MM.1S (cell line): ENCODE measurements at regions not wholly inside any gene's neighbourhood (a gene's known extent, or its start where the extent isn't known, plus 50 kb on each side); places are given as distances from the start of the nearest gene placed in this dataset.

Source experiments
- DNase-seq: peaks from one replicate; pipeline ENCODE4 v3.0.0-alpha.2; 2015
- H2AFZ ChIP-seq: fragments of 300-600 bp; sonication (generic); 2 replicates; pipeline ENCODE4 v1.6.0; 2016; ENCODE audit warnings: antibody characterized with exemption, low read length
- H3F3A ChIP-seq: fragments of 300-600 bp; sonication (generic); 2 replicates; pipeline ENCODE4 v1.6.1; 2016; ENCODE audit warnings: mild to moderate bottlenecking, antibody characterized with exemption, low read length, moderate library complexity, mixed read lengths; ENCODE audit not compliant: insufficient read depth
- H3K27ac ChIP-seq: fragments of 300-600 bp; sonication (generic); 2 replicates; pipeline ENCODE4 v1.5.1; 2016; ENCODE audit warnings: mild to moderate bottlenecking, low read length
- H3K27me3 ChIP-seq: fragments of 300-600 bp; sonication (generic); replicated peaks from 2 replicates; pipeline ENCODE4 v1.6.0; 2016; ENCODE audit warnings: low read length; ENCODE audit not compliant: insufficient read depth
- H3K36me3 ChIP-seq: fragments of 300-600 bp; sonication (generic); replicated peaks from 2 replicates; pipeline ENCODE4 v1.6.1; 2016; ENCODE audit warnings: mild to moderate bottlenecking, low read length, mixed read lengths; ENCODE audit not compliant: insufficient read depth
- H3K4me1 ChIP-seq: fragments of 300-600 bp; sonication (generic); 2 replicates; pipeline ENCODE4 v1.6.1; 2016; ENCODE audit warnings: low read length, mixed read lengths
- H3K4me2 ChIP-seq: fragments of 300-600 bp; sonication (generic); 2 replicates; pipeline ENCODE4 v1.6.0; 2016; ENCODE audit warnings: low read depth, low read length
- H3K4me3 ChIP-seq: fragments of 300-600 bp; sonication (generic); 2 replicates; pipeline ENCODE4 v1.5.1; 2016; ENCODE audit warnings: low read length, mixed read lengths
- H3K79me2 ChIP-seq: fragments of 300-600 bp; sonication (generic); 2 replicates; pipeline ENCODE4 v1.6.1; 2016; ENCODE audit warnings: mixed run types, low read length, mixed read lengths
- H3K9ac ChIP-seq: fragments of 300-600 bp; sonication (generic); 2 replicates; pipeline ENCODE4 v1.6.1; 2016; ENCODE audit warnings: low read length, mixed read lengths
- H3K9me2 ChIP-seq: fragments of 300-600 bp; sonication (generic); replicated peaks from 2 replicates; pipeline ENCODE4 v1.6.1; 2016; ENCODE audit warnings: mild to moderate bottlenecking, low read length, mixed read lengths; ENCODE audit not compliant: insufficient read depth
- H3K9me3 ChIP-seq: fragments of 300-600 bp; sonication (generic); replicated peaks from 2 replicates; pipeline ENCODE4 v1.6.1; 2016; ENCODE audit warnings: mild to moderate bottlenecking, low read length, mixed read lengths; ENCODE audit not compliant: insufficient read depth
- H4K20me1 ChIP-seq: fragments of 300-600 bp; sonication (generic); 2 replicates; pipeline ENCODE4 v1.6.1; 2016; ENCODE audit warnings: mild to moderate bottlenecking, low read length, moderate library complexity, mixed read lengths; ENCODE audit not compliant: insufficient read depth
- EZH2 ChIP-seq: fragments of 300-600 bp; sonication (generic); optimal IDR thresholded peaks from 2 replicates; pipeline ENCODE3; 2017; ENCODE audit warnings: low read depth, mild to moderate bottlenecking, antibody characterized with exemption, low read length, mixed read lengths
- EZH2phosphoT487 ChIP-seq: fragments of 300-600 bp; sonication (generic); IDR thresholded peaks from 2 replicates; pipeline ENCODE4 v1.6.1; 2018; ENCODE audit warnings: antibody characterized with exemption, low read length
- TF ChIP-seq, protein P1 (sequence below): fragments of 300-600 bp; sonication (generic); IDR thresholded peaks from 2 replicates; pipeline ENCODE4 v1.5.1; 2016; ENCODE audit warnings: antibody characterized with exemption, low read length, mixed read lengths

DNA sequence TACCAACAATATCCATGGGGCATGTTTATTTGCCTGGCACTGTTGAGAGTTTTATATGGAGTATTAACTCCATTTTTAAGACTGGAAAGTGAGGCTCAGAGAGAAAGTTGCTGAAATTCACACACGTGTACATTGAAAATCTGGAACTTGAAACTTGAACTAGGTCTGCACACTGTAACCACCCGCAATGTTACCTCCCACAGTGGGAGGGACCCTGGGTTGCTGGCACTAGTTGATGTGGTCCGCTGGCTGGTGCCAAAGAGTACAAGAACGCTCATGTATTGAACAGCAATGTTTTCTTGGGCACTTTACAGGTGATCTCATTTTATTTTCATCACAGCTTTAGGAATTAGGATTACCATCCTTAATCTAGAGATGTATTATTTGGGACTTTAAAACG, 253.2 kb downstream of the INHBA start:
- H3K36me3 ChIP-seq, result no peaks in the 10 kb centered on the region
- no peaks in the 10 kb centered on the region for H3F3A ChIP-seq
- DNase-seq, result no peak
- H3K27me3 ChIP-seq, result no peaks in the 10 kb centered on the region
- no peak overlapping the region for H3K27ac ChIP-seq
- H3K9ac ChIP-seq, result no peak overlapping the region
- no peaks in the 10 kb centered on the region for H4K20me1 ChIP-seq
- no peak overlapping the region for H3K4me2 ChIP-seq
- H3K4me3 ChIP-seq, result no peak overlapping the region
- TF ChIP-seq, protein P1, sequence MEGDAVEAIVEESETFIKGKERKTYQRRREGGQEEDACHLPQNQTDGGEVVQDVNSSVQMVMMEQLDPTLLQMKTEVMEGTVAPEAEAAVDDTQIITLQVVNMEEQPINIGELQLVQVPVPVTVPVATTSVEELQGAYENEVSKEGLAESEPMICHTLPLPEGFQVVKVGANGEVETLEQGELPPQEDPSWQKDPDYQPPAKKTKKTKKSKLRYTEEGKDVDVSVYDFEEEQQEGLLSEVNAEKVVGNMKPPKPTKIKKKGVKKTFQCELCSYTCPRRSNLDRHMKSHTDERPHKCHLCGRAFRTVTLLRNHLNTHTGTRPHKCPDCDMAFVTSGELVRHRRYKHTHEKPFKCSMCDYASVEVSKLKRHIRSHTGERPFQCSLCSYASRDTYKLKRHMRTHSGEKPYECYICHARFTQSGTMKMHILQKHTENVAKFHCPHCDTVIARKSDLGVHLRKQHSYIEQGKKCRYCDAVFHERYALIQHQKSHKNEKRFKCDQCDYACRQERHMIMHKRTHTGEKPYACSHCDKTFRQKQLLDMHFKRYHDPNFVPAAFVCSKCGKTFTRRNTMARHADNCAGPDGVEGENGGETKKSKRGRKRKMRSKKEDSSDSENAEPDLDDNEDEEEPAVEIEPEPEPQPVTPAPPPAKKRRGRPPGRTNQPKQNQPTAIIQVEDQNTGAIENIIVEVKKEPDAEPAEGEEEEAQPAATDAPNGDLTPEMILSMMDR, result no peak
- TF ChIP-seq EZH2phosphoT487 (no peak), EZH2 (no peak)
- H3K79me2 ChIP-seq, result no peaks in the 10 kb centered on the region
- H3K9me2 ChIP-seq, result no peaks in the 10 kb centered on the region
- no peak overlapping the region for H2AFZ ChIP-seq
- no peaks in the 10 kb centered on the region for H3K4me1 ChIP-seq
- no peaks in the 10 kb centered on the region for H3K9me3 ChIP-seq

DNA sequence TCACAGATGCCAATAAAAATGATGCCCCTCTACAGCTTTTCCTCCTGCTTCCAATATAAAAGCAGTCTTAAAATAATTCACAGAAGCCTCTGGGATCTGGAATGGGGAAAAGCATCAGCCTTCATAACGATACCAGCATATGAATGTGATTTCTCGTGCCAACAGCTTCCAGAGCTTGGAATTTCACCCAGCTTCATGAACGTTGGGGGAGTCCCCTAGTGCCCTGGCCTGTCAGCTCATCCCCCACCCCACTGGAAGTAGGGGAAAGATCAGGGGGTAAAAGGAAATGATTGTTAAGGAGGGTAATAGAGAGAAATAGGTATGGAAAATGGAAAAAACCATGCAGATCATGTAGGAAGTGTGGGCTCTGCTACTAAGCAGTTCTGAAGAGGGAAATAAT, 253.6 kb downstream of the INHBA start:
- H3K27me3 ChIP-seq, result no peaks in the 10 kb centered on the region
- DNase-seq, result no peak
- no peaks in the 10 kb centered on the region for H3K79me2 ChIP-seq
- no peaks in the 10 kb centered on the region for H4K20me1 ChIP-seq
- no peaks in the 10 kb centered on the region for H3K4me1 ChIP-seq
- H3F3A ChIP-seq, result no peaks in the 10 kb centered on the region
- H2AFZ ChIP-seq, result no peak overlapping the region
- TF ChIP-seq EZH2 (no peak), EZH2phosphoT487 (no peak)
- TF ChIP-seq, protein P1, result no peak
- H3K9ac ChIP-seq, result no peak overlapping the region
- H3K4me2 ChIP-seq, result no peak overlapping the region
- H3K9me3 ChIP-seq, result no peaks in the 10 kb centered on the region
- H3K4me3 ChIP-seq, result no peak overlapping the region
- H3K36me3 ChIP-seq, result no peaks in the 10 kb centered on the region
- no peaks in the 10 kb centered on the region for H3K9me2 ChIP-seq
- no peak overlapping the region for H3K27ac ChIP-seq

DNA sequence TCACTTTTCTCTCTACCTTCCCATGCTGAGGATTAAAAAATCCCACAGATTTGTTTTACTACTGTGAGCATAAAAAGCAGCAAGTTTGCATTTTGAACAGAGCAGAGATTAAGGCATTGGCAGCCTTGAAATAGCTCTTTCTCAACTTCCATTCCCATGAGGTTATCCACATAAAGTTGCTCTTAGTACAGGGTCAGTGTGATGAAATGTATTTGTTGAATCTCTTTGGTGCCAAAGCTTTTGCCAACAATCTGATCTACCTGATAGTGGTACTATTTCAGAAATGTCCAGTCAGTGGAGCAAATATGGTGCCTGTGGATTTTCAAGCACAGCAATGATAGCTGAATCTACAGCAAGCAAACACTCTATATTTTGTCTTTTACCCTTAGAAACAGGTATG, 254.8 kb downstream of the INHBA start:
- Histone ChIP-seq H3K27ac (no peak overlapping the region), H3K4me3 (no peak overlapping the region), H3K4me2 (no peak overlapping the region), H3K79me2 (no peaks in the 10 kb centered on the region), H3K27me3 (no peaks in the 10 kb centered on the region), H3K4me1 (no peaks in the 10 kb centered on the region), H2AFZ (no peak overlapping the region), H3K9ac (no peak overlapping the region), H3K36me3 (no peaks in the 10 kb centered on the region), H3K9me2 (no peaks in the 10 kb centered on the region), H4K20me1 (no peaks in the 10 kb centered on the region), H3K9me3 (no peaks in the 10 kb centered on the region), H3F3A (no peaks in the 10 kb centered on the region)
- no peak for TF ChIP-seq EZH2
- no peak for DNase-seq

DNA sequence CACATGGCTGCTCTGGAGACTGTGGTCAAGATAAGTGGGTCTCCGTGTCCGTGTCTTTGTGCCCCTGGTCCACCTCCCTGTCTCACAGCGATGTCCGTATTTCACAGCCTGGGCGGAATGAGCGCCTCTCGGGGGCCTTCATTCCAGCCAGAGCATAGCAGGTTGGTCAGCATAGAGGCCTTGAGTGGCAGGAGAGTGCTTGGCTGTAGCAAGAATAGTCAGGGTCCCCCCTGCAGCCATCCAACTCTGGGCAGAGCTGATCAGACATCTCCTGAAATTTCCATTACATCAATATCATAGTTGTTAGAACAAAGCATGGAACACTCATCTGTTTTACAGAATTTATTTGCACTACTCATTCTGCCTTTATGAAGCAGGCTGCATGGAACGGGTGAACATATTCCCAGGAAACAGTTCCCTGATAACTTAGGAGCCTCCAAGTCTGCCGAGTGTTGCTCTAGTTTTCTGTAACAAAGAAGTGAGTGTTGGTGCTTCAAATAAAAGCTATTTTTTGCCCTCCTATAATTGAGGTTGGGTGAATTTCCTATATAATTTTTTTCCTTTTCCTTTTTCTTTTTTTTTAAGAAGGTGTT, 255.3 kb downstream of the INHBA start:
- Histone ChIP-seq H3K79me2 (no peaks in the 10 kb centered on the region), H3K9me3 (no peaks in the 10 kb centered on the region), H3K9me2 (no peaks in the 10 kb centered on the region), H3K36me3 (no peaks in the 10 kb centered on the region), H3K27ac (no peak overlapping the region), H3K9ac (no peak overlapping the region), H2AFZ (no peak overlapping the region), H3K4me2 (no peak overlapping the region), H3K4me1 (no peaks in the 10 kb centered on the region), H3K4me3 (no peak overlapping the region), H3F3A (no peaks in the 10 kb centered on the region), H4K20me1 (no peaks in the 10 kb centered on the region), H3K27me3 (no peaks in the 10 kb centered on the region)
- DNase-seq, result no peak
- TF ChIP-seq, protein P1, result no peak
- no peak for TF ChIP-seq EZH2phosphoT487
- no peak for TF ChIP-seq EZH2
